ENCODE measurements at regions not wholly inside any gene's neighbourhood (a gene's known extent, or its start where the extent isn't known, plus 50 kb on each side); places are given as distances from the start of the nearest gene placed in this dataset.

DNA sequence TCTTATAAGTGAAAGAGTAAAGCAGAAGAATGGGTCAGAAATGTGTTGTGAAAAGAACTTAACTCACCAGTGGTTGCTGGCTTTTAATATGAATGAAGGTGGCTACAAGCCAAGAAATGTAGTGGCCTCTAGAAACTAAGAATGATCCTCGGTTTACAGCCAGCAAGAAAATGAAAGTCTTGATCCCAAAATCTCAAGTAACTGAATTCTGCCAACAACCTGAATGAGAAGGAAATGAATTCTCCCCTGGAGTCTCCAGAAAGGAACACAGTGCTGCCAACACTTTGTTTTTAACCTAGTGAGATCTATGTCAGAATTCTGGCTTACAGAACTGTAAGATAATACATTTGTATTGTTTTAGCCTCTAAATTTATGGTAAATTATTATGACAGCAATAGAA lies 193.0 kb downstream of the FZD1 start:
- DNase-seq: no peak
- no peaks in the 10 kb centered on the region for H3K27me3 ChIP-seq (ENCODE audit: low read depth)
- peaks cover 37% of the 10 kb centered on the region for H3K9me3 ChIP-seq (replicated peaks)
- no peaks in the 10 kb centered on the region for H3K36me3 ChIP-seq
- no peak overlapping the region for H3K27ac ChIP-seq (replicated peaks)
- intact Hi-C loops (cut with micrococcal nuclease): no loop called here
- TF ChIP-seq CTCF (IDR thresholded peaks at IDR 0.05; ENCODE audit: borderline replicate concordance): no peak
- H3K4me1 ChIP-seq: no peaks in the 10 kb centered on the region
- H3K4me3 ChIP-seq: no peak overlapping the region

DNA sequence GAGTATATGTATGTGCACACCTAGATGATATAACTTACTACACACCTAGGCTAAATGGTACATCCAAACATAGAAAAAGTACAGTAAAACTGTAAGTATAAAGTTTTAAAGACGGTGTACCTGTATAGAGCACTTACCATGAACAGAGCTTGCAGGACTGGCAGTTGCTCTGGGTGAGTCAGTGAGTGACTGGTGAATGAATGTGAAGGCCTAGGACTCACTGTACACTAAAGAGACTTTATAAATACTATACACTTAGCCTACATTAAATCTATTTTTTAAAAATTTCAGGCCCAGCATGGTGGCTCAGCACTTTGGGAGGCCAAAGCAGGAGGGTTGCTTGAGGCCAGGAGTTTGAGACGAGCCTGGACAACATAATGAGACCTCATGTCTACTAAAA lies 195.3 kb downstream of the FZD1 start:
- H3K27me3 ChIP-seq (ENCODE audit: low read depth): no peaks in the 10 kb centered on the region
- intact Hi-C loops (cut with micrococcal nuclease): no loop called here
- DNase-seq: no peak
- H3K36me3 ChIP-seq: no peaks in the 10 kb centered on the region
- no peak overlapping the region for H3K4me3 ChIP-seq
- no peak for TF ChIP-seq CTCF (IDR thresholded peaks at IDR 0.05; ENCODE audit: borderline replicate concordance)
- H3K27ac ChIP-seq (replicated peaks): no peak overlapping the region
- H3K4me1 ChIP-seq: no peaks in the 10 kb centered on the region
- peaks cover 37% of the 10 kb centered on the region for H3K9me3 ChIP-seq (replicated peaks)

DNA sequence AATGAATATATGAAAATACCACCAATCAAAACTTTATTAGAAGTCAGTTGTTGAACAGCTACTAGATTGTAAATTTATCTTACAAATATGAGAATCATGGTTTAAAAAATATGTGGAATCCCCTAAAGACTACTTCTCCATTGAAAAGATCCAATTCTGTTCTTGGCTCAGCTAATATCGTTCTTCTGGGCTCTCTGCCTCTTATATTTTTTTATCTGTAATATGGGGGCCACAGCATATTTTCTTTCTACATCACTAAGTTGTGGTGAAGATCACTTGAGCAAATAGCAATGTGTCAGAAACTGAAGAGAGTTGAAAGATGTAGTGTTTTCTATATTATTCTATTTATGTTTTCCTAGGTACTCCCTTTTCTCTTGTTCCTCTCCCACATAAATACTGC lies 198.1 kb downstream of the FZD1 start:
- no peak for TF ChIP-seq CTCF (IDR thresholded peaks at IDR 0.05; ENCODE audit: borderline replicate concordance)
- H3K27ac ChIP-seq (replicated peaks): no peak overlapping the region
- no peak overlapping the region for H3K4me3 ChIP-seq
- no peaks in the 10 kb centered on the region for H3K4me1 ChIP-seq
- no peaks in the 10 kb centered on the region for H3K27me3 ChIP-seq (ENCODE audit: low read depth)
- DNase-seq: no peak
- peaks cover 11% of the 10 kb centered on the region for H3K9me3 ChIP-seq (replicated peaks)
- intact Hi-C loops (cut with micrococcal nuclease): no loop called here
- no peaks in the 10 kb centered on the region for H3K36me3 ChIP-seq

GRCh38 chr7:91463330-91463729 lies 199.1 kb downstream of the FZD1 start:
- Histone ChIP-seq H3K27ac (replicated peaks) (no peak overlapping the region), H3K36me3 (no peaks in the 10 kb centered on the region), H3K27me3 (ENCODE audit: low read depth) (no peaks in the 10 kb centered on the region), H3K9me3 (replicated peaks) (peaks cover 1% of the 10 kb centered on the region), H3K4me3 (no peak overlapping the region), H3K4me1 (no peaks in the 10 kb centered on the region)
- intact Hi-C loops (cut with micrococcal nuclease): no loop called here
- no peak for TF ChIP-seq CTCF (IDR thresholded peaks at IDR 0.05; ENCODE audit: borderline replicate concordance)
- DNase-seq: no peak

- Histone ChIP-seq H3K4me3 (no peak overlapping the region), H3K36me3 (no peaks in the 10 kb centered on the region), H3K27ac (replicated peaks) (no peak overlapping the region), H3K9me3 (replicated peaks) (no peaks in the 10 kb centered on the region), H3K4me1 (no peaks in the 10 kb centered on the region), H3K27me3 (ENCODE audit: low read depth) (no peaks in the 10 kb centered on the region)
- intact Hi-C loops (cut with micrococcal nuclease): no loop called here
- no peak for DNase-seq
- TF ChIP-seq CTCF (IDR thresholded peaks at IDR 0.05; ENCODE audit: borderline replicate concordance): no peak
Observed at GRCh38 chr7:91465595-91466061, 201.4 kb downstream of the FZD1 start.

- H3K27ac ChIP-seq (replicated peaks): no peak overlapping the region
- H3K4me1 ChIP-seq: no peaks in the 10 kb centered on the region
- no peaks in the 10 kb centered on the region for H3K36me3 ChIP-seq
- H3K27me3 ChIP-seq (ENCODE audit: low read depth): no peaks in the 10 kb centered on the region
- TF ChIP-seq CTCF (IDR thresholded peaks at IDR 0.05; ENCODE audit: borderline replicate concordance): no peak
- H3K4me3 ChIP-seq: no peak overlapping the region
- intact Hi-C loops (cut with micrococcal nuclease): no loop called here
- peaks cover 9% of the 10 kb centered on the region for H3K9me3 ChIP-seq (replicated peaks)
- no peak for DNase-seq
Observed at GRCh38 chr7:91468256-91468655, 204.0 kb downstream of the FZD1 start.
